HepG2 (cell line): ENCODE measurements at regions not wholly inside any gene's neighbourhood (a gene's known extent, or its start where the extent isn't known, plus 50 kb on each side); places are given as distances from the start of the nearest gene placed in this dataset.

Experiments used
- ATAC-seq: fragments of 200-7000 bp; cut with Tn5 transposase; 3 replicates; pipeline ENCODE4 v1.9.1; 2020; ENCODE audit warnings: mild to moderate bottlenecking, moderate library complexity
- BruUV-seq: library from RNA; stranded (reverse); fragments of 400-500 nt; replicated peaks from 2 replicates; lab custom pipeline; 2021; lab: Mats Ljungman, UMichigan
- CTCF ChIA-PET: fragments of 300-600 bp; formaldehyde crosslinking; extraction: SDS; loops from one replicate; lab custom pipeline; 2021; ENCODE audit warnings: low total read pairs, inconsistent platforms, low intra/inter-chr PET ratio; lab: Yijun Ruan, JAX
- POLR2A ChIA-PET: fragments of 350-600 bp; sonication (Branson Sonifier 250); formaldehyde crosslinking; loops from one replicate; lab custom pipeline; 2020; ENCODE audit warnings: antibody characterized with exemption, inconsistent platforms; lab: Yijun Ruan, JAX
- DNase-seq: peaks from one replicate; pipeline ENCODE4 v3.0.0-alpha.2; 2015; ENCODE audit warnings: low spot score
- FAIRE-seq: peaks from 3 replicates; lab custom pipeline; 2011; peaks lifted over from hg19 to GRCh38; lab: Jason Lieb, UNC
- H2AFZ ChIP-seq: one replicate; pipeline ENCODE4 v1.6.1; 2011; ENCODE audit warnings: low read length, inconsistent platforms
- H3K27ac ChIP-seq: fragments of 300-600 bp; 3 replicates; pipeline ENCODE4 v1.8.0; 2011; ENCODE audit warnings: mixed run types, mild to moderate bottlenecking, mixed read lengths, low read length, inconsistent platforms; ENCODE audit not compliant: insufficient read depth; ENCODE audit errors: extremely low read length
- H3K27me3 ChIP-seq, 2 experiments: fragments of 200-600 bp in 1 of 2; 2 replicates in 1 of 2; 3 replicates in 1 of 2; pipeline versions ENCODE4 v1.6.0 to v1.8.0; 2011; ENCODE audit warnings: low read length in 2 of 2, mild to moderate bottlenecking in 2 of 2, moderate library complexity in 2 of 2, inconsistent platforms in 1 of 2; ENCODE audit not compliant: insufficient read depth in 2 of 2, control insufficient read depth in 1 of 2
- H3K36me3 ChIP-seq, 2 experiments: fragments of 200-600 bp in 1 of 2; replicated peaks in 1 of 2; 2 replicates in 1 of 2; 3 replicates in 1 of 2; pipeline versions ENCODE4 v1.5.1 to v1.8.0; 2011; ENCODE audit warnings: low read length in 2 of 2, inconsistent platforms in 1 of 2; ENCODE audit not compliant: insufficient read depth in 2 of 2, control insufficient read depth in 1 of 2
- H3K4me1 ChIP-seq: 2 replicates; pipeline ENCODE4 v1.5.1; 2012; ENCODE audit warnings: low read length, inconsistent platforms; ENCODE audit not compliant: insufficient read depth
- H3K4me2 ChIP-seq: 2 replicates; pipeline ENCODE4 v1.6.0; 2011; ENCODE audit warnings: low read depth, low read length, inconsistent platforms
- H3K4me3 ChIP-seq, 3 experiments: fragments of 200-600 bp in 1 of 3; sonication (generic), shearing (Covaris generic) in 1 of 3; replicated peaks in 1 of 3; 2 replicates each; pipeline ENCODE4 v1.5.1; 2011 to 2016; ENCODE audit warnings: low read length in 3 of 3, inconsistent platforms in 2 of 3, low read depth in 2 of 3, mild to moderate bottlenecking in 2 of 3, control low read depth in 1 of 3, mixed read lengths in 1 of 3; ENCODE audit not compliant: insufficient read depth in 1 of 3
- H3K79me2 ChIP-seq: one replicate; pipeline ENCODE4 v1.6.1; 2011; ENCODE audit warnings: low read length, inconsistent platforms; ENCODE audit not compliant: insufficient read depth
- H3K9ac ChIP-seq: 2 replicates; pipeline ENCODE4 v1.6.0; 2011; ENCODE audit warnings: mild to moderate bottlenecking, low read depth, low read length, inconsistent platforms; ENCODE audit not compliant: insufficient read depth
- H3K9me3 ChIP-seq: 2 replicates; pipeline ENCODE4 v1.5.1; 2012; ENCODE audit warnings: mild to moderate bottlenecking, low read length
- H4K20me1 ChIP-seq: 2 replicates; pipeline ENCODE4 v1.6.0; 2011; ENCODE audit warnings: inconsistent platforms, mild to moderate bottlenecking, low read length, moderate library complexity; ENCODE audit not compliant: insufficient read depth
- HNF4A ChIP-seq: sonication (generic); formaldehyde crosslinking; IDR thresholded peaks from 2 replicates; pipeline ENCODE4 v1.4.0; 2020; ENCODE audit warnings: missing genetic modification reagents
- MAFG ChIP-seq: sonication (generic); formaldehyde crosslinking; IDR thresholded peaks from 2 replicates; pipeline ENCODE4 v1.5.1; 2020; ENCODE audit warnings: mild to moderate bottlenecking, missing genetic modification reagents
- PATZ1 ChIP-seq: sonication (generic); formaldehyde crosslinking; IDR thresholded peaks from 2 replicates; pipeline ENCODE4 v1.4.0; 2020; ENCODE audit warnings: missing genetic modification reagents
- SMARCC2 ChIP-seq: fragments of 450-650 bp; IDR thresholded peaks from 2 replicates; pipeline ENCODE4 v1.6.1; 2017; ENCODE audit warnings: antibody characterized with exemption, mild to moderate bottlenecking
- ZNF772 ChIP-seq: sonication (generic); formaldehyde crosslinking; IDR thresholded peaks from 2 replicates; pipeline ENCODE4 v1.5.0; 2020; ENCODE audit warnings: mild to moderate bottlenecking, missing genetic modification reagents
- WGBS: methylation state at CpG from one replicate; pipeline ENCODE4 v1.1.6; 2017; ENCODE audit warnings: low lambda C conversion rate; 5-methylcytosine and 5-hydroxymethylcytosine counted together
- in situ Hi-C: cut with HindIII; loops from 2 replicates; pipeline ENCODE4 v1.10.0; 2017; ENCODE audit warnings: low pct_unique_long_range_greater_than_20kb; ENCODE audit not compliant: extremely low pct_ligation_motif_present
- intact Hi-C: fragments of 100-400 bp; cut with micrococcal nuclease; formaldehyde crosslinking; loops from one replicate; pipeline ENCODE4 v1.10.0; 2022; ENCODE audit not compliant: unreplicated experiment
- TF ChIP-seq, protein P1 (sequence below): IDR thresholded peaks from 2 replicates; pipeline ENCODE4 v1.6.1; 2012; ENCODE audit warnings: low read length, improper control_type of control experiment

DNA sequence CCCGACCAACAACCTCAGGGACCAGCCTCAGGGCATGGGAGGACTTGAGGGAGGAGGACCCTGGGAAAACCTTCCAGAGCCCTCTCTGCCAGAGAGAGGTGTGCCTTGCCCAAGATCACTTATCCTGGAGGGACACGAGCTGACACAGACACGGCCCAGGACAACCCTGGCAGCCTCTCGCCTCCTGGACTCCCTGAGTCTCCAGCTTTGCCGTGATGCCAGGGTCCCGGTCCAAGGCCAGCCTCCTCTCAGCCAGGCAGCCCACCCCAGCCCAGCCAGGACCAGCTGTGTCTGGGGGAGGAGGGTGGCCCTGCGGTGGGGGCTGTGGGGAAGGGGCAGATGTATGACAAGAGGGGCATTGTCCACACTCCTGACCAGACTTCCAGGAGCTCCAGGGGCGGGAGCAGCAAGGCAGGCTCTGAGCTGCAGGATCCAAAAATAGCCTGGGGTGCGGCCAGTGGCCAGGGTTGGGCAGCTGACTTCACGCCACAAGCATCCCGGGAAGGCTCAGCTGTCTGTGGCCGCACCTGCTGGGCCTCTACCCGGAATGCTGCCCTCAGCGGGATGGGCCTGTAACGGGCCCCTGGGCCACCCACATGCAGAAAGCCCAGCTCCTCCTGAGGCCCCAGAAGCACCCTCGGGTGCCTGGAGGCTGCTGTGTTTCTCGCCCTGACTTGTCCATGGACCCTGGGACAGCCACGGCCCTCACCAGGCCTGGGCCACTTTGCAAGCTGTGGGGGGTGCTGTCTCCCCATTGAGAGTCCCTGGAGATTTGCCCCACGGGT, 65.5 kb upstream of the GPC1 start:
- DNase-seq (peak; percentile 35), ATAC-seq (peak; percentile 22), FAIRE-seq (no peak)
- Histone ChIP-seq H2AFZ (no peak overlapping the region), H3K36me3 (no peaks in the 10 kb centered on the region), H3K27ac (no peak overlapping the region), H3K4me1 (peaks cover 14% of the 10 kb centered on the region), H3K9ac (no peak overlapping the region), H4K20me1 (no peaks in the 10 kb centered on the region), H3K4me2 (0 out of 2 replicates have a peak overlapping the region, but pooled peaks have one; percentile 6), H3K79me2 (no peaks in the 10 kb centered on the region), H3K27me3 (peaks cover 27 to 76% of the 10 kb centered on the region in 2 experiments), H3K9me3 (no peaks in the 10 kb centered on the region), H3K4me3 (no peak overlapping the region; a peak in 1 of 6 replicates)
- in situ Hi-C loops (no loop called here), intact Hi-C loops (no loop called here)
- BruUV-seq: no TSS peak
- ChIA-PET POLR2A (interaction anchor here (0.6 to 1.3 kb wide), 2 partner anchors 114 to 969 kb away, joined by 3 to 6 read pairs; no protein-coding TSS in a partner anchor), CTCF (no interaction called here)
- 0 out of 2 replicates have a peak, but pooled peaks have one; percentile 8 for TF ChIP-seq HNF4A
- TF ChIP-seq ZNF772: no peak; the same call in 1 of the 2 replicates
- TF ChIP-seq PATZ1 (CRISPR knock-in tag): peak; percentile 15; the same call in 1 of the 2 replicates
- no peak for TF ChIP-seq MAFG (CRISPR knock-in tag)
- TF ChIP-seq SMARCC2: no peak
- TF ChIP-seq, protein P1, sequence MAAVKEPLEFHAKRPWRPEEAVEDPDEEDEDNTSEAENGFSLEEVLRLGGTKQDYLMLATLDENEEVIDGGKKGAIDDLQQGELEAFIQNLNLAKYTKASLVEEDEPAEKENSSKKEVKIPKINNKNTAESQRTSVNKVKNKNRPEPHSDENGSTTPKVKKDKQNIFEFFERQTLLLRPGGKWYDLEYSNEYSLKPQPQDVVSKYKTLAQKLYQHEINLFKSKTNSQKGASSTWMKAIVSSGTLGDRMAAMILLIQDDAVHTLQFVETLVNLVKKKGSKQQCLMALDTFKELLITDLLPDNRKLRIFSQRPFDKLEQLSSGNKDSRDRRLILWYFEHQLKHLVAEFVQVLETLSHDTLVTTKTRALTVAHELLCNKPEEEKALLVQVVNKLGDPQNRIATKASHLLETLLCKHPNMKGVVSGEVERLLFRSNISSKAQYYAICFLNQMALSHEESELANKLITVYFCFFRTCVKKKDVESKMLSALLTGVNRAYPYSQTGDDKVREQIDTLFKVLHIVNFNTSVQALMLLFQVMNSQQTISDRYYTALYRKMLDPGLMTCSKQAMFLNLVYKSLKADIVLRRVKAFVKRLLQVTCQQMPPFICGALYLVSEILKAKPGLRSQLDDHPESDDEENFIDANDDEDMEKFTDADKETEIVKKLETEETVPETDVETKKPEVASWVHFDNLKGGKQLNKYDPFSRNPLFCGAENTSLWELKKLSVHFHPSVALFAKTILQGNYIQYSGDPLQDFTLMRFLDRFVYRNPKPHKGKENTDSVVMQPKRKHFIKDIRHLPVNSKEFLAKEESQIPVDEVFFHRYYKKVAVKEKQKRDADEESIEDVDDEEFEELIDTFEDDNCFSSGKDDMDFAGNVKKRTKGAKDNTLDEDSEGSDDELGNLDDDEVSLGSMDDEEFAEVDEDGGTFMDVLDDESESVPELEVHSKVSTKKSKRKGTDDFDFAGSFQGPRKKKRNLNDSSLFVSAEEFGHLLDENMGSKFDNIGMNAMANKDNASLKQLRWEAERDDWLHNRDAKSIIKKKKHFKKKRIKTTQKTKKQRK: no peak
- 0% methylated on average over 6 of the region's 19 CpGs for WGBS
